Liver (tissue), 8 donors: ENCODE measurements at regions not wholly inside any gene's neighbourhood (a gene's known extent, or its start where the extent isn't known, plus 50 kb on each side); places are given as distances from the start of the nearest gene placed in this dataset.

Experiments
- DNase-seq: peaks from one replicate; pipeline ENCODE4 v3.0.0-alpha.2; 2017; ENCODE audit warnings: low spot score
- H3K27ac ChIP-seq, 2 donors: one replicate each; pipeline ENCODE4 v1.7.0; 2013; ENCODE audit warnings: inconsistent platforms in 2 of 2, low read length in 2 of 2, control low read depth in 1 of 2, low read depth in 1 of 2, mild to moderate bottlenecking in 1 of 2
- H3K27me3 ChIP-seq, 4 donors: one replicate each; pipeline versions ENCODE4 v1.6.1 to v1.7.0; 2013; ENCODE audit warnings: low read length in 3 of 4, inconsistent platforms in 1 of 4, mild to moderate bottlenecking in 1 of 4, moderate library complexity in 1 of 4; ENCODE audit not compliant: control insufficient read depth in 4 of 4, insufficient read depth in 4 of 4
- H3K36me3 ChIP-seq, 4 donors: one replicate each; pipeline versions ENCODE4 v1.6.1 to v1.7.0; 2013; ENCODE audit warnings: low read length in 3 of 4, mild to moderate bottlenecking in 3 of 4, low read depth in 1 of 4, moderate library complexity in 1 of 4; ENCODE audit not compliant: control insufficient read depth in 4 of 4, insufficient read depth in 3 of 4
- H3K4me1 ChIP-seq, 4 donors: one replicate each; pipeline versions ENCODE4 v1.6.1 to v1.7.0; 2013; ENCODE audit warnings: low read length in 3 of 4, mild to moderate bottlenecking in 3 of 4, moderate library complexity in 1 of 4; ENCODE audit not compliant: control insufficient read depth in 4 of 4, insufficient read depth in 4 of 4
- H3K4me3 ChIP-seq, 3 donors: one replicate each; pipeline versions ENCODE4 v1.6.1 to v1.7.0; 2013; ENCODE audit warnings: low read length in 3 of 3, control low read depth in 1 of 3, low read depth in 1 of 3, mild to moderate bottlenecking in 1 of 3
- H3K9ac ChIP-seq, 2 donors: one replicate each; pipeline ENCODE4 v1.7.0; 2013; ENCODE audit warnings: low read length in 2 of 2, mild to moderate bottlenecking in 2 of 2, moderate library complexity in 2 of 2, control low read depth in 1 of 2, low read depth in 1 of 2
- H3K9me3 ChIP-seq, 4 donors: one replicate each; pipeline versions ENCODE4 v1.6.1 to v1.7.0; 2013; ENCODE audit warnings: low read length in 3 of 4; ENCODE audit not compliant: control insufficient read depth in 4 of 4
- ATF3 ChIP-seq: IDR thresholded peaks from 2 replicates; pipeline ENCODE4 v1.6.1; 2016; ENCODE audit warnings: antibody characterized with exemption
- CTCF ChIP-seq: fragments of 150-350 bp; IDR thresholded peaks from 2 replicates; pipeline ENCODE4 v1.5.1; 2017; ENCODE audit warnings: improper control_type of control experiment, low read depth, low read length; ENCODE audit not compliant: missing input control
- EGR1 ChIP-seq, 2 donors: IDR thresholded peaks; 2 replicates each; pipeline ENCODE4 v1.6.1; 2016 to 2018; ENCODE audit warnings: antibody characterized with exemption in 2 of 2, low read depth in 2 of 2
- FOXA1 ChIP-seq: IDR thresholded peaks from 2 replicates; pipeline ENCODE4 v1.6.1; 2016; ENCODE audit warnings: antibody characterized with exemption
- FOXA2 ChIP-seq: IDR thresholded peaks from 2 replicates; pipeline ENCODE4 v1.6.1; 2016; ENCODE audit warnings: antibody characterized with exemption
- GABPA ChIP-seq, 2 donors: IDR thresholded peaks in 1 of 2; conservative IDR thresholded peaks in 1 of 2; 2 replicates each; pipeline ENCODE4 v1.6.1; 2016; ENCODE audit warnings: antibody characterized with exemption in 2 of 2, mild to moderate bottlenecking in 1 of 2, moderate library complexity in 1 of 2
- HNF4A ChIP-seq, 2 donors: conservative IDR thresholded peaks; 2 replicates each; pipeline ENCODE4 v1.6.1; 2016; ENCODE audit warnings: antibody characterized with exemption in 2 of 2, mild to moderate bottlenecking in 2 of 2
- HNF4G ChIP-seq: IDR thresholded peaks from 2 replicates; pipeline ENCODE4 v1.6.1; 2016; ENCODE audit warnings: antibody characterized with exemption
- JUND ChIP-seq, 2 donors: IDR thresholded peaks; 2 replicates each; pipeline ENCODE4 v1.6.1; 2016; ENCODE audit warnings: antibody characterized with exemption in 2 of 2
- NR2F2 ChIP-seq: IDR thresholded peaks from 2 replicates; pipeline ENCODE4 v1.6.1; 2016; ENCODE audit warnings: antibody characterized with exemption
- REST ChIP-seq: IDR thresholded peaks from 2 replicates; pipeline ENCODE4 v1.6.1; 2016; ENCODE audit warnings: antibody characterized with exemption, mild to moderate bottlenecking
- RXRA ChIP-seq, 2 donors: IDR thresholded peaks; 2 replicates each; pipeline ENCODE4 v1.6.1; 2017 to 2018; ENCODE audit warnings: antibody characterized with exemption in 2 of 2, mild to moderate bottlenecking in 1 of 2
- SP1 ChIP-seq: IDR thresholded peaks from 2 replicates; pipeline ENCODE4 v1.6.1; 2018; ENCODE audit warnings: antibody characterized with exemption, mild to moderate bottlenecking
- TAF1 ChIP-seq: conservative IDR thresholded peaks from 2 replicates; pipeline ENCODE4 v1.6.1; 2016; ENCODE audit warnings: antibody characterized with exemption, mild to moderate bottlenecking
- YY1 ChIP-seq: IDR thresholded peaks from 2 replicates; pipeline ENCODE4 v1.6.1; 2016; ENCODE audit warnings: antibody characterized with exemption, mild to moderate bottlenecking
- ZBTB33 ChIP-seq: IDR thresholded peaks from 2 replicates; pipeline ENCODE4 v1.6.1; 2016; ENCODE audit warnings: antibody characterized with exemption
- WGBS: extraction: QIAGEN DNeasy Blood & Tissue Kit; methylation state at CpG from one replicate; pipeline ENCODE4 v1.1.7; 2013; 5-methylcytosine and 5-hydroxymethylcytosine counted together
- donor health status: healthy.
- donor health status: healthy.
- donor health status: healthy.
- donor health status: healthy.
- donor health status: healthy.

- Histone ChIP-seq H3K36me3 (no peaks in the 10 kb centered on the region), H3K9me3 (no peaks in the 10 kb centered on the region), H3K27me3 (no peaks in the 10 kb centered on the region), H3K4me3 (no peak overlapping the region), H3K27ac (no peak overlapping the region), H3K9ac (no peak overlapping the region), H3K4me1 (no peaks in the 10 kb centered on the region)
- TF ChIP-seq REST, result no peak
- TF ChIP-seq HNF4G, result no peak
- TF ChIP-seq GABPA (IDR thresholded peaks at IDR 0.05 in 1 of 2, conservative IDR thresholded peaks at IDR 0.05 in 1 of 2), result no peak
- no peak for TF ChIP-seq SP1
- no peak for TF ChIP-seq HNF4A (conservative IDR thresholded peaks at IDR 0.05)
- no peak for TF ChIP-seq NR2F2
- no peak for TF ChIP-seq EGR1 (IDR thresholded peaks at IDR 0.05; ENCODE audit: low read depth in 2 of 2)
- TF ChIP-seq ZBTB33, result no peak
- TF ChIP-seq FOXA1, result no peak
- no peak for TF ChIP-seq RXRA (IDR thresholded peaks at IDR 0.05)
- no peak for TF ChIP-seq ATF3
- TF ChIP-seq JUND (IDR thresholded peaks at IDR 0.05), result no peak
- no peak for TF ChIP-seq FOXA2
- TF ChIP-seq CTCF, result no peak
- TF ChIP-seq TAF1, result no peak
- no peak for TF ChIP-seq YY1
- 64% methylated on average over 2 of the region's 2 CpGs for WGBS
- DNase-seq, result no peak
Observed at GRCh38 chr2:59993726-59994125, 559.7 kb downstream of the BCL11A start.

GRCh38 chr2:59988341-59988740, 565.1 kb downstream of the BCL11A start:
- H3K27me3 ChIP-seq, result no peaks in the 10 kb centered on the region
- no peak for TF ChIP-seq GABPA (IDR thresholded peaks at IDR 0.05 in 1 of 2, conservative IDR thresholded peaks at IDR 0.05 in 1 of 2)
- no peak for TF ChIP-seq NR2F2
- no peak for TF ChIP-seq RXRA (IDR thresholded peaks at IDR 0.05)
- no peak for TF ChIP-seq HNF4G
- no peaks in the 10 kb centered on the region for H3K9me3 ChIP-seq
- no peak for DNase-seq
- H3K4me3 ChIP-seq, result no peak overlapping the region
- H3K27ac ChIP-seq, result no peak overlapping the region
- no peak overlapping the region for H3K9ac ChIP-seq
- H3K36me3 ChIP-seq, result no peaks in the 10 kb centered on the region
- no peaks in the 10 kb centered on the region for H3K4me1 ChIP-seq
